ENCODE measurements at regions not wholly inside any gene's neighbourhood (a gene's known extent, or its start where the extent isn't known, plus 50 kb on each side); places are given as distances from the start of the nearest gene placed in this dataset.

- no peak for TF ChIP-seq NANOG (IDR thresholded peaks at IDR 0.05; ENCODE audit: insufficient read depth, low read depth, low read length, poor library complexity, severe bottlenecking)
- no peak for TF ChIP-seq BRCA1 (IDR thresholded peaks at IDR 0.05; ENCODE audit: low read depth, low read length)
- TF ChIP-seq SP1 (IDR thresholded peaks at IDR 0.05; ENCODE audit: low read depth, low read length) = no peak
- no peak for TF ChIP-seq NRF1 (IDR thresholded peaks at IDR 0.05; ENCODE audit: low read depth, low read length)
- TF ChIP-seq RAD21 (IDR thresholded peaks at IDR 0.05 in 1 of 2, conservative IDR thresholded peaks at IDR 0.05 in 1 of 2; ENCODE audit: low read depth in 2 of 2, low read length in 2 of 2) = no peak
- TF ChIP-seq ASH2L (IDR thresholded peaks at IDR 0.05; ENCODE audit: low read length) = no peak
- no peak for TF ChIP-seq SUZ12 (IDR thresholded peaks at IDR 0.05; ENCODE audit: low read length)
Observed at GRCh38 chr14:61111209-61111665, 130.2 kb downstream of the SLC38A6 start (continued).
